HG03064 (cell line): ENCODE measurements at regions not wholly inside any gene's neighbourhood (a gene's known extent, or its start where the extent isn't known, plus 50 kb on each side); places are given as distances from the start of the nearest gene placed in this dataset.
"Not testable (repeated sequence)": the region's sequence is repeated elsewhere in the genome, so short reads cannot be mapped to it uniquely, and the experiment has no call there.

ENCODE experiments used
- ATAC-seq: cut with Tn5 transposase; IDR thresholded peaks from one replicate; pipeline ENCODE4 v1.9.1; 2021; ENCODE audit warnings: low read depth; ENCODE audit not compliant: unreplicated experiment

GRCh38 chr1:88537787-88538186 lies 146.3 kb upstream of the PKN2 start:
- ATAC-seq, result no peak

- no peak for ATAC-seq
Observed at GRCh38 chr1:88538222-88538899, 145.7 kb upstream of the PKN2 start.

- no peak for ATAC-seq
Observed at GRCh38 chr1:88540255-88540654, 143.8 kb upstream of the PKN2 start.

- no peak for ATAC-seq
Observed at GRCh38 chr1:88541596-88541995, 142.5 kb upstream of the PKN2 start.

- ATAC-seq, result no peak
Observed at GRCh38 chr1:88544195-88544594, 139.9 kb upstream of the PKN2 start.

GRCh38 chr1:88549536-88549935 lies 134.5 kb upstream of the PKN2 start:
- no peak for ATAC-seq

- no peak for ATAC-seq
Observed at GRCh38 chr1:88552226-88552625, 131.8 kb upstream of the PKN2 start.

- ATAC-seq, result no peak
Observed at GRCh38 chr1:88557014-88557413, 127.1 kb upstream of the PKN2 start.

- ATAC-seq, result no peak
Observed at GRCh38 chr1:88560621-88561020, 123.5 kb upstream of the PKN2 start.

- no peak for ATAC-seq
Observed at GRCh38 chr1:88562991-88563390, 121.1 kb upstream of the PKN2 start.

GRCh38 chr1:88566615-88567387 lies 117.3 kb upstream of the PKN2 start:
- ATAC-seq, result no peak

- ATAC-seq, result no peak
Observed at GRCh38 chr1:88571506-88571905, 112.6 kb upstream of the PKN2 start.

- ATAC-seq, result no peak
Observed at GRCh38 chr1:88579598-88579997, 104.5 kb upstream of the PKN2 start.

- ATAC-seq, result no peak
Observed at GRCh38 chr1:88581703-88582102, 102.4 kb upstream of the PKN2 start.

- ATAC-seq, result no peak
Observed at GRCh38 chr1:88593358-88593757, 90.7 kb upstream of the PKN2 start.

GRCh38 chr1:88595355-88596002 lies 88.6 kb upstream of the PKN2 start:
- ATAC-seq, result no peak

- not testable (repeated sequence) for ATAC-seq
Observed at GRCh38 chr1:88597973-88598372, 86.1 kb upstream of the PKN2 start.

- ATAC-seq, result no peak
Observed at GRCh38 chr1:88608139-88608943, 75.7 kb upstream of the PKN2 start.

GRCh38 chr1:88609051-88609450 lies 75.0 kb upstream of the PKN2 start:
- ATAC-seq, result no peak

- ATAC-seq, result no peak
Observed at GRCh38 chr1:88610687-88611086, 73.4 kb upstream of the PKN2 start.

GRCh38 chr1:88612292-88612691 lies 71.8 kb upstream of the PKN2 start:
- ATAC-seq, result no peak
